ENCODE measurements at regions not wholly inside any gene's neighbourhood (a gene's known extent, or its start where the extent isn't known, plus 50 kb on each side); places are given as distances from the start of the nearest gene placed in this dataset.
A peak's percentile ranks its signal among the peaks of the same experiment; 100 is the strongest.

DNA sequence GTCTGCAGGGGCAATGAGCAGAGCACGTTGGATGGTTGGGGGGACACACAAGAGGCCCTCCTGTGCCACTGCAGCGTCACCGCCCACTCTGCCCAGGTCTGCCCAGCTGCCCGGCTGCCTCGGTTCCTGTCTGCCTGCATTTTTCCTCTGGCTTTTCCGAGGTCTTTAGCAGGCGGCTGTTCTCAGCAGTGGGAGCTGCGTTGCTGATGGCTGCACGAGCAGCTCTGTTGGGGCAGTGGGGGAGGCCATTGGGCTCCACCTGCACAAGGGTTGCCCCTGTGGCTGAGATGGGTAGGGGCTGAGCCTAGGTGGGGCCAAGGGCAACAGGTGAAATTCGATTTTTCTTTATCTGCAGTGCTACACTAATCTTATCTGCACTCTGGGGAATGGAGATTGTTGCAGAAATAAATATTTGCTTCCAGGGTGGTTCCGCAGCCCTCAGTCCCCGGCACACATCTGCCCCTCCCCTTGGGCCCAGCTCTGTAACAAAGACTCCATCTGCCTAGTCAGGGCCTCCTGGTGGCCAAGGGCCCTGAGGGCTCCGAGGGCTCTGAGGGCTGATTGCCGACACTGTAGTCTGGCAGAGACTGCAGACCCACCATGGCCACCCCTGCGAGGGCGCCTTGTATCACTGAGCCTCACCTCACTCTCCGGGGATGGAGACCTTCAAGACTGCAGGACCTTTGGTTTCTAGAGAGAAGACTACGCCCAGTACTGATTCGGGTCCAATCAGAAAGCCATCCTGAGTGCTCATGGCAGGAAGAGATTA, 141.7 kb upstream of the SHH start (continued):
- TF ChIP-seq, protein P1, sequence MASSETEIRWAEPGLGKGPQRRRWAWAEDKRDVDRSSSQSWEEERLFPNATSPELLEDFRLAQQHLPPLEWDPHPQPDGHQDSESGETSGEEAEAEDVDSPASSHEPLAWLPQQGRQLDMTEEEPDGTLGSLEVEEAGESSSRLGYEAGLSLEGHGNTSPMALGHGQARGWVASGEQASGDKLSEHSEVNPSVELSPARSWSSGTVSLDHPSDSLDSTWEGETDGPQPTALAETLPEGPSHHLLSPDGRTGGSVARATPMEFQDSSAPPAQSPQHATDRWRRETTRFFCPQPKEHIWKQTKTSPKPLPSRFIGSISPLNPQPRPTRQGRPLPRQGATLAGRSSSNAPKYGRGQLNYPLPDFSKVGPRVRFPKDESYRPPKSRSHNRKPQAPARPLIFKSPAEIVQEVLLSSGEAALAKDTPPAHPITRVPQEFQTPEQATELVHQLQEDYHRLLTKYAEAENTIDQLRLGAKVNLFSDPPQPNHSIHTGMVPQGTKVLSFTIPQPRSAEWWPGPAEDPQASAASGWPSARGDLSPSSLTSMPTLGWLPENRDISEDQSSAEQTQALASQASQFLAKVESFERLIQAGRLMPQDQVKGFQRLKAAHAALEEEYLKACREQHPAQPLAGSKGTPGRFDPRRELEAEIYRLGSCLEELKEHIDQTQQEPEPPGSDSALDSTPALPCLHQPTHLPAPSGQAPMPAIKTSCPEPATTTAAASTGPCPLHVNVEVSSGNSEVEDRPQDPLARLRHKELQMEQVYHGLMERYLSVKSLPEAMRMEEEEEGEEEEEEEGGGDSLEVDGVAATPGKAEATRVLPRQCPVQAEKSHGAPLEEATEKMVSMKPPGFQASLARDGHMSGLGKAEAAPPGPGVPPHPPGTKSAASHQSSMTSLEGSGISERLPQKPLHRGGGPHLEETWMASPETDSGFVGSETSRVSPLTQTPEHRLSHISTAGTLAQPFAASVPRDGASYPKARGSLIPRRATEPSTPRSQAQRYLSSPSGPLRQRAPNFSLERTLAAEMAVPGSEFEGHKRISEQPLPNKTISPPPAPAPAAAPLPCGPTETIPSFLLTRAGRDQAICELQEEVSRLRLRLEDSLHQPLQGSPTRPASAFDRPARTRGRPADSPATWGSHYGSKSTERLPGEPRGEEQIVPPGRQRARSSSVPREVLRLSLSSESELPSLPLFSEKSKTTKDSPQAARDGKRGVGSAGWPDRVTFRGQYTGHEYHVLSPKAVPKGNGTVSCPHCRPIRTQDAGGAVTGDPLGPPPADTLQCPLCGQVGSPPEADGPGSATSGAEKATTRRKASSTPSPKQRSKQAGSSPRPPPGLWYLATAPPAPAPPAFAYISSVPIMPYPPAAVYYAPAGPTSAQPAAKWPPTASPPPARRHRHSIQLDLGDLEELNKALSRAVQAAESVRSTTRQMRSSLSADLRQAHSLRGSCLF (CRISPR knock-in tag; IDR thresholded peaks at IDR 0.05; ENCODE audit: borderline replicate concordance): no peak
- TF ChIP-seq ZZZ3 (CRISPR knock-in tag; IDR thresholded peaks at IDR 0.05; ENCODE audit: borderline replicate concordance): no peak
- no peak for TF ChIP-seq ZNF570 (CRISPR knock-in tag; IDR thresholded peaks at IDR 0.05; ENCODE audit: borderline replicate concordance)
- TF ChIP-seq, protein P2, sequence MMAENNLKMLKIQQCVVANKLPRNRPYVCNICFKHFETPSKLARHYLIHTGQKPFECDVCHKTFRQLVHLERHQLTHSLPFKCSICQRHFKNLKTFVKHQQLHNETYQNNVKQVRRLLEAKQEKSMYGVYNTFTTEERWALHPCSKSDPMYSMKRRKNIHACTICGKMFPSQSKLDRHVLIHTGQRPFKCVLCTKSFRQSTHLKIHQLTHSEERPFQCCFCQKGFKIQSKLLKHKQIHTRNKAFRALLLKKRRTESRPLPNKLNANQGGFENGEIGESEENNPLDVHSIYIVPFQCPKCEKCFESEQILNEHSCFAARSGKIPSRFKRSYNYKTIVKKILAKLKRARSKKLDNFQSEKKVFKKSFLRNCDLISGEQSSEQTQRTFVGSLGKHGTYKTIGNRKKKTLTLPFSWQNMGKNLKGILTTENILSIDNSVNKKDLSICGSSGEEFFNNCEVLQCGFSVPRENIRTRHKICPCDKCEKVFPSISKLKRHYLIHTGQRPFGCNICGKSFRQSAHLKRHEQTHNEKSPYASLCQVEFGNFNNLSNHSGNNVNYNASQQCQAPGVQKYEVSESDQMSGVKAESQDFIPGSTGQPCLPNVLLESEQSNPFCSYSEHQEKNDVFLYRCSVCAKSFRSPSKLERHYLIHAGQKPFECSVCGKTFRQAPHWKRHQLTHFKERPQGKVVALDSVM (CRISPR knock-in tag; IDR thresholded peaks at IDR 0.05): no peak
- no peak for TF ChIP-seq ZNF616 (CRISPR knock-in tag; IDR thresholded peaks at IDR 0.05; ENCODE audit: low read depth)
- no peak for TF ChIP-seq ZNF354B (CRISPR knock-in tag; IDR thresholded peaks at IDR 0.05)
- TF ChIP-seq ARHGAP35 (CRISPR knock-in tag; IDR thresholded peaks at IDR 0.05; ENCODE audit: borderline replicate concordance): no peak
- TF ChIP-seq RFX1 (IDR thresholded peaks at IDR 0.05): no peak
- TF ChIP-seq TBP (CRISPR knock-in tag; IDR thresholded peaks at IDR 0.05): no peak
- TF ChIP-seq, protein P3, sequence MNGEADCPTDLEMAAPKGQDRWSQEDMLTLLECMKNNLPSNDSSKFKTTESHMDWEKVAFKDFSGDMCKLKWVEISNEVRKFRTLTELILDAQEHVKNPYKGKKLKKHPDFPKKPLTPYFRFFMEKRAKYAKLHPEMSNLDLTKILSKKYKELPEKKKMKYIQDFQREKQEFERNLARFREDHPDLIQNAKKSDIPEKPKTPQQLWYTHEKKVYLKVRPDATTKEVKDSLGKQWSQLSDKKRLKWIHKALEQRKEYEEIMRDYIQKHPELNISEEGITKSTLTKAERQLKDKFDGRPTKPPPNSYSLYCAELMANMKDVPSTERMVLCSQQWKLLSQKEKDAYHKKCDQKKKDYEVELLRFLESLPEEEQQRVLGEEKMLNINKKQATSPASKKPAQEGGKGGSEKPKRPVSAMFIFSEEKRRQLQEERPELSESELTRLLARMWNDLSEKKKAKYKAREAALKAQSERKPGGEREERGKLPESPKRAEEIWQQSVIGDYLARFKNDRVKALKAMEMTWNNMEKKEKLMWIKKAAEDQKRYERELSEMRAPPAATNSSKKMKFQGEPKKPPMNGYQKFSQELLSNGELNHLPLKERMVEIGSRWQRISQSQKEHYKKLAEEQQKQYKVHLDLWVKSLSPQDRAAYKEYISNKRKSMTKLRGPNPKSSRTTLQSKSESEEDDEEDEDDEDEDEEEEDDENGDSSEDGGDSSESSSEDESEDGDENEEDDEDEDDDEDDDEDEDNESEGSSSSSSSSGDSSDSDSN (CRISPR knock-in tag; IDR thresholded peaks at IDR 0.05): peak; percentile 62; the same call in 1 of the 2 replicates
- TF ChIP-seq GATAD2A (CRISPR knock-in tag; IDR thresholded peaks at IDR 0.05): peak; percentile 78
- no peak for TF ChIP-seq GABPA (IDR thresholded peaks at IDR 0.05; ENCODE audit: low read depth, low read length)
- TF ChIP-seq GABPA (CRISPR knock-in tag; IDR thresholded peaks at IDR 0.05; ENCODE audit: low read depth): 0 out of 2 replicates have a peak, but pooled peaks have one; percentile 20
- no peak for TF ChIP-seq ZNF253 (CRISPR knock-in tag; IDR thresholded peaks at IDR 0.05; ENCODE audit: borderline replicate concordance)
- no peak for TF ChIP-seq PAWR (CRISPR knock-in tag; IDR thresholded peaks at IDR 0.05; ENCODE audit: borderline replicate concordance)
- no peak for TF ChIP-seq ARID2 (CRISPR knock-in tag; IDR thresholded peaks at IDR 0.05; ENCODE audit: borderline replicate concordance)
- no peak for TF ChIP-seq LCORL (IDR thresholded peaks at IDR 0.05)
- TF ChIP-seq LCORL (CRISPR knock-in tag; IDR thresholded peaks at IDR 0.05): 0 out of 2 replicates have a peak, but pooled peaks have one; percentile 23
- no peak for TF ChIP-seq IRF2 (CRISPR knock-in tag; IDR thresholded peaks at IDR 0.05)
- 0 out of 2 replicates have a peak, but pooled peaks have one; percentile 72 for TF ChIP-seq ZSCAN20 (CRISPR knock-in tag; IDR thresholded peaks at IDR 0.05; ENCODE audit: borderline replicate concordance)
- TF ChIP-seq, protein P4, sequence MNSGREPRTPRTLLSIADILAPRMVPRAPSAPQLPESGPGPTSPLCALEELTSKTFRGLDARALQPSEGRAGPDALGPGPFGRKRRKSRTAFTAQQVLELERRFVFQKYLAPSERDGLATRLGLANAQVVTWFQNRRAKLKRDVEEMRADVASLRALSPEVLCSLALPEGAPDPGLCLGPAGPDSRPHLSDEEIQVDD (CRISPR knock-in tag; IDR thresholded peaks at IDR 0.05; ENCODE audit: borderline replicate concordance): no peak

Measured in HepG2 (cell line).